ENCODE measurements at regions not wholly inside any gene's neighbourhood (a gene's known extent, or its start where the extent isn't known, plus 50 kb on each side); places are given as distances from the start of the nearest gene placed in this dataset.

DNA sequence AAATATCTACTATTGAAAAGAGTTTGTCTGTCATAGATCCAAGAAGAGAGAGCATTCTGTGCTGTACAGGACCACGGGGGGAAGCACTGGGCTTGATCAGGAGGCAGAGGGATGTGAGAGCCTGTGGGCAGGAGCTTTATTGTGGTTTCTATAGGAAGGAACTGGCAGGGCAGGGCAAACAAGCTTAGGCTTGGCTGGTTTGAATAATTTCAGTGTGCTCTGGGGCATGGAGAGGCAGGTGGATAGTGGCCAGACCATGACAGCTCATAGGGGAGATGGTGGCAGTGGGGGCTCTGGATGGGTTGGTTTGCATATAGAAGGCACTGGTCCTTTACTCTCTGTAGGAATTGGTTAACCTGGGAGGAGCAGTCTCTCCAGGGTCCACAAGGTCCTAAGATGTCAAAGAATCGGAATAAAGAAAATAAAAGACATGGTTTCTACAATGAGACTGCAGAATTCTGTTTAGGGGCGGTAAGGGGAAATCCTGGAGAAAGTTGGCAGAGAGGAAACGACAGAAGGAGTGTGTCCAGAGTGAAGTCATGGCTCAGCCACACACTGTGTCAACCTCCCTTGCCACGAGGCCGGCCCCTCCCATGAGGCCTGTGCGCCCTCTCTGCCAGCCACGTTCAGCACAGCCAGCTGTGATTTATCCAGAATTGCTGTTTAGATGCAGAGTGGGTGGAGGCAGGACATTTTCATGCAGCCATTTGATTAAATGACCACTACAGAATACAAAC lies 81.7 kb upstream of the PGBD5 start:
- TF ChIP-seq POLR2AphosphoS5 (IDR thresholded peaks at IDR 0.05; ENCODE audit: low read depth, low read length): no peak
- no peak for TF ChIP-seq EZH2 (IDR thresholded peaks at IDR 0.05)
- TF ChIP-seq, protein P1, sequence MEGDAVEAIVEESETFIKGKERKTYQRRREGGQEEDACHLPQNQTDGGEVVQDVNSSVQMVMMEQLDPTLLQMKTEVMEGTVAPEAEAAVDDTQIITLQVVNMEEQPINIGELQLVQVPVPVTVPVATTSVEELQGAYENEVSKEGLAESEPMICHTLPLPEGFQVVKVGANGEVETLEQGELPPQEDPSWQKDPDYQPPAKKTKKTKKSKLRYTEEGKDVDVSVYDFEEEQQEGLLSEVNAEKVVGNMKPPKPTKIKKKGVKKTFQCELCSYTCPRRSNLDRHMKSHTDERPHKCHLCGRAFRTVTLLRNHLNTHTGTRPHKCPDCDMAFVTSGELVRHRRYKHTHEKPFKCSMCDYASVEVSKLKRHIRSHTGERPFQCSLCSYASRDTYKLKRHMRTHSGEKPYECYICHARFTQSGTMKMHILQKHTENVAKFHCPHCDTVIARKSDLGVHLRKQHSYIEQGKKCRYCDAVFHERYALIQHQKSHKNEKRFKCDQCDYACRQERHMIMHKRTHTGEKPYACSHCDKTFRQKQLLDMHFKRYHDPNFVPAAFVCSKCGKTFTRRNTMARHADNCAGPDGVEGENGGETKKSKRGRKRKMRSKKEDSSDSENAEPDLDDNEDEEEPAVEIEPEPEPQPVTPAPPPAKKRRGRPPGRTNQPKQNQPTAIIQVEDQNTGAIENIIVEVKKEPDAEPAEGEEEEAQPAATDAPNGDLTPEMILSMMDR (IDR thresholded peaks at IDR 0.05 in 2 of 3, conservative IDR thresholded peaks at IDR 0.05 in 1 of 3; ENCODE audit: borderline replicate concordance in 1 of 3, insufficient read depth in 1 of 3, low read depth in 2 of 3, low read length in 2 of 3): no peak
- TF ChIP-seq POLR2A (IDR thresholded peaks at IDR 0.05; ENCODE audit: borderline replicate concordance, extremely low read depth, insufficient read depth, insufficient read length): no peak
- TF ChIP-seq, protein P2, sequence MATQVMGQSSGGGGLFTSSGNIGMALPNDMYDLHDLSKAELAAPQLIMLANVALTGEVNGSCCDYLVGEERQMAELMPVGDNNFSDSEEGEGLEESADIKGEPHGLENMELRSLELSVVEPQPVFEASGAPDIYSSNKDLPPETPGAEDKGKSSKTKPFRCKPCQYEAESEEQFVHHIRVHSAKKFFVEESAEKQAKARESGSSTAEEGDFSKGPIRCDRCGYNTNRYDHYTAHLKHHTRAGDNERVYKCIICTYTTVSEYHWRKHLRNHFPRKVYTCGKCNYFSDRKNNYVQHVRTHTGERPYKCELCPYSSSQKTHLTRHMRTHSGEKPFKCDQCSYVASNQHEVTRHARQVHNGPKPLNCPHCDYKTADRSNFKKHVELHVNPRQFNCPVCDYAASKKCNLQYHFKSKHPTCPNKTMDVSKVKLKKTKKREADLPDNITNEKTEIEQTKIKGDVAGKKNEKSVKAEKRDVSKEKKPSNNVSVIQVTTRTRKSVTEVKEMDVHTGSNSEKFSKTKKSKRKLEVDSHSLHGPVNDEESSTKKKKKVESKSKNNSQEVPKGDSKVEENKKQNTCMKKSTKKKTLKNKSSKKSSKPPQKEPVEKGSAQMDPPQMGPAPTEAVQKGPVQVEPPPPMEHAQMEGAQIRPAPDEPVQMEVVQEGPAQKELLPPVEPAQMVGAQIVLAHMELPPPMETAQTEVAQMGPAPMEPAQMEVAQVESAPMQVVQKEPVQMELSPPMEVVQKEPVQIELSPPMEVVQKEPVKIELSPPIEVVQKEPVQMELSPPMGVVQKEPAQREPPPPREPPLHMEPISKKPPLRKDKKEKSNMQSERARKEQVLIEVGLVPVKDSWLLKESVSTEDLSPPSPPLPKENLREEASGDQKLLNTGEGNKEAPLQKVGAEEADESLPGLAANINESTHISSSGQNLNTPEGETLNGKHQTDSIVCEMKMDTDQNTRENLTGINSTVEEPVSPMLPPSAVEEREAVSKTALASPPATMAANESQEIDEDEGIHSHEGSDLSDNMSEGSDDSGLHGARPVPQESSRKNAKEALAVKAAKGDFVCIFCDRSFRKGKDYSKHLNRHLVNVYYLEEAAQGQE (IDR thresholded peaks at IDR 0.05; ENCODE audit: low read depth): no peak
- TF ChIP-seq, protein P3, sequence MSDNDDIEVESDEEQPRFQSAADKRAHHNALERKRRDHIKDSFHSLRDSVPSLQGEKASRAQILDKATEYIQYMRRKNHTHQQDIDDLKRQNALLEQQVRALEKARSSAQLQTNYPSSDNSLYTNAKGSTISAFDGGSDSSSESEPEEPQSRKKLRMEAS (IDR thresholded peaks at IDR 0.05): no peak
- TF ChIP-seq, protein P4, sequence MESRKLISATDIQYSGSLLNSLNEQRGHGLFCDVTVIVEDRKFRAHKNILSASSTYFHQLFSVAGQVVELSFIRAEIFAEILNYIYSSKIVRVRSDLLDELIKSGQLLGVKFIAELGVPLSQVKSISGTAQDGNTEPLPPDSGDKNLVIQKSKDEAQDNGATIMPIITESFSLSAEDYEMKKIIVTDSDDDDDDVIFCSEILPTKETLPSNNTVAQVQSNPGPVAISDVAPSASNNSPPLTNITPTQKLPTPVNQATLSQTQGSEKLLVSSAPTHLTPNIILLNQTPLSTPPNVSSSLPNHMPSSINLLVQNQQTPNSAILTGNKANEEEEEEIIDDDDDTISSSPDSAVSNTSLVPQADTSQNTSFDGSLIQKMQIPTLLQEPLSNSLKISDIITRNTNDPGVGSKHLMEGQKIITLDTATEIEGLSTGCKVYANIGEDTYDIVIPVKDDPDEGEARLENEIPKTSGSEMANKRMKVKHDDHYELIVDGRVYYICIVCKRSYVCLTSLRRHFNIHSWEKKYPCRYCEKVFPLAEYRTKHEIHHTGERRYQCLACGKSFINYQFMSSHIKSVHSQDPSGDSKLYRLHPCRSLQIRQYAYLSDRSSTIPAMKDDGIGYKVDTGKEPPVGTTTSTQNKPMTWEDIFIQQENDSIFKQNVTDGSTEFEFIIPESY (IDR thresholded peaks at IDR 0.05; ENCODE audit: extremely low read depth, insufficient replicate concordance, low read length): no peak
- TF ChIP-seq RAD21 (IDR thresholded peaks at IDR 0.05; ENCODE audit: low read depth): no peak
- no peak for TF ChIP-seq CEBPB (IDR thresholded peaks at IDR 0.05; ENCODE audit: low read depth)
- no peak for TF ChIP-seq YY1 (IDR thresholded peaks at IDR 0.05; ENCODE audit: extremely low read depth, insufficient replicate concordance, low read depth, low read length)
- no peak for TF ChIP-seq FOSL1 (IDR thresholded peaks at IDR 0.05; ENCODE audit: low read depth)
